H9 (cell line): ENCODE measurements at regions not wholly inside any gene's neighbourhood (a gene's known extent, or its start where the extent isn't known, plus 50 kb on each side); places are given as distances from the start of the nearest gene placed in this dataset.

Source experiments
- DNase-seq: peaks from one replicate; pipeline ENCODE4 v3.0.0-alpha.2; 2017
- H2AFZ ChIP-seq: one replicate; pipeline ENCODE4 v1.6.1; 2013; ENCODE audit warnings: mild to moderate bottlenecking, low read length, control low read depth, moderate library complexity
- H2AK5ac ChIP-seq: 2 replicates; pipeline ENCODE4 v1.6.1; 2013; ENCODE audit warnings: low read length, control low read depth, mixed read lengths; ENCODE audit not compliant: insufficient read length
- H2BK120ac ChIP-seq: one replicate; pipeline ENCODE4 v1.6.1; 2013; ENCODE audit warnings: low read depth, mild to moderate bottlenecking, low read length, control low read depth, inconsistent platforms; ENCODE audit not compliant: poor library complexity, severe bottlenecking
- H2BK12ac ChIP-seq: 2 replicates; pipeline ENCODE4 v1.6.1; 2013; ENCODE audit warnings: low read length, control low read depth, mixed read lengths, low read depth; ENCODE audit not compliant: insufficient read length
- H2BK15ac ChIP-seq: 2 replicates; pipeline ENCODE4 v1.6.1; 2013; ENCODE audit warnings: low read depth, low read length, control low read depth
- H2BK20ac ChIP-seq: one replicate; pipeline ENCODE4 v1.6.1; 2013; ENCODE audit warnings: low read depth, mild to moderate bottlenecking, low read length, control low read depth, inconsistent platforms; ENCODE audit not compliant: poor library complexity, severe bottlenecking
- H2BK5ac ChIP-seq: 2 replicates; pipeline ENCODE4 v1.6.1; 2013; ENCODE audit warnings: low read length, control low read depth, mixed read lengths; ENCODE audit not compliant: insufficient read length
- H3K14ac ChIP-seq: 2 replicates; pipeline ENCODE4 v1.6.1; 2013; ENCODE audit warnings: low read length, control low read depth; ENCODE audit not compliant: insufficient read depth
- H3K18ac ChIP-seq: 2 replicates; pipeline ENCODE4 v1.6.1; 2013; ENCODE audit warnings: low read depth, mild to moderate bottlenecking, mixed read lengths, low read length, control low read depth; ENCODE audit not compliant: insufficient read length
- H3K23ac ChIP-seq: 2 replicates; pipeline ENCODE4 v1.6.1; 2013; ENCODE audit warnings: low read length, control low read depth, mixed read lengths, low read depth; ENCODE audit not compliant: insufficient read length
- H3K23me2 ChIP-seq: 2 replicates; pipeline ENCODE4 v1.6.1; 2013; ENCODE audit warnings: low read depth, mild to moderate bottlenecking, mixed read lengths, low read length, control low read depth; ENCODE audit not compliant: insufficient read length, poor library complexity, severe bottlenecking
- H3K27ac ChIP-seq: 2 replicates; pipeline ENCODE4 v1.5.1; 2013; ENCODE audit warnings: low read length, control low read depth, mixed read lengths, low read depth; ENCODE audit not compliant: insufficient read length
- H3K27me3 ChIP-seq: 2 replicates; pipeline ENCODE4 v1.6.1; 2013; ENCODE audit warnings: low read length, control low read depth, inconsistent platforms; ENCODE audit not compliant: insufficient read depth
- H3K4ac ChIP-seq: 2 replicates; pipeline ENCODE4 v1.6.1; 2013; ENCODE audit warnings: low read depth, mild to moderate bottlenecking, control low read depth, inconsistent platforms, low read length, moderate library complexity
- H3K4me1 ChIP-seq: 2 replicates; pipeline ENCODE4 v1.6.1; 2013; ENCODE audit warnings: low read length, control low read depth, inconsistent platforms; ENCODE audit not compliant: insufficient read depth
- H3K4me2 ChIP-seq: 2 replicates; pipeline ENCODE4 v1.6.1; 2013; ENCODE audit warnings: low read length, control low read depth, mixed read lengths; ENCODE audit not compliant: insufficient read length, insufficient read depth
- H3K56ac ChIP-seq: 2 replicates; pipeline ENCODE4 v1.6.1; 2013; ENCODE audit warnings: low read depth, mild to moderate bottlenecking, mixed read lengths, low read length, control low read depth; ENCODE audit not compliant: insufficient read length
- H3K79me1 ChIP-seq: 2 replicates; pipeline ENCODE4 v1.6.1; 2013; ENCODE audit warnings: low read depth, mild to moderate bottlenecking, moderate library complexity, low read length, control low read depth, inconsistent platforms; ENCODE audit not compliant: insufficient read depth, poor library complexity, severe bottlenecking
- H3K79me2 ChIP-seq: 2 replicates; pipeline ENCODE4 v1.6.1; 2013; ENCODE audit warnings: low read length, control low read depth, inconsistent platforms; ENCODE audit not compliant: insufficient read depth
- H3K9ac ChIP-seq: 2 replicates; pipeline ENCODE4 v1.6.1; 2013; ENCODE audit warnings: low read length, control low read depth, mixed read lengths; ENCODE audit not compliant: insufficient read length; ENCODE audit errors: extremely low read depth
- H3K9me3 ChIP-seq: one replicate; pipeline ENCODE4 v1.6.1; 2013; ENCODE audit warnings: low read depth, low read length, inconsistent platforms; ENCODE audit not compliant: control insufficient read depth
- H3T11ph ChIP-seq: one replicate; pipeline ENCODE4 v1.6.1; 2013; ENCODE audit warnings: mild to moderate bottlenecking, low read length, control low read depth, inconsistent platforms
- H4K20me1 ChIP-seq: one replicate; pipeline ENCODE4 v1.6.1; 2013; ENCODE audit not compliant: control insufficient read depth, insufficient read length, insufficient read depth
- H4K5ac ChIP-seq: 2 replicates; pipeline ENCODE4 v1.6.1; 2013; ENCODE audit warnings: low read depth, mild to moderate bottlenecking, mixed read lengths, low read length, control low read depth; ENCODE audit not compliant: insufficient read length
- H4K8ac ChIP-seq: replicated peaks from 2 replicates; pipeline ENCODE4 v1.6.1; 2013; ENCODE audit warnings: low read length, control low read depth, mixed read lengths, low read depth; ENCODE audit not compliant: insufficient read length
- H4K91ac ChIP-seq: 2 replicates; pipeline ENCODE4 v1.6.1; 2013; ENCODE audit warnings: low read depth, mild to moderate bottlenecking, moderate library complexity, mixed read lengths, low read length, control low read depth; ENCODE audit not compliant: insufficient read length
- H3K27ac Mint-ChIP-seq, 3 experiments: 2 replicates in 2 of 3; 3 replicates in 1 of 3; pipeline ENCODE4 v1.8.0; 2020 to 2021; ENCODE audit warnings: mixed read lengths in 3 of 3, mild to moderate bottlenecking in 1 of 3, moderate library complexity in 1 of 3
- H3K27me3 Mint-ChIP-seq: 2 replicates; pipeline ENCODE4 v1.8.0; 2021; ENCODE audit warnings: low read depth, mild to moderate bottlenecking, moderate library complexity, mixed read lengths
- H3K36me3 Mint-ChIP-seq, 3 experiments: 2 replicates in 2 of 3; 3 replicates in 1 of 3; pipeline ENCODE4 v1.8.0; 2020 to 2021; ENCODE audit warnings: low read depth in 3 of 3, mixed read lengths in 3 of 3; ENCODE audit not compliant: insufficient read depth in 1 of 3
- H3K4me1 Mint-ChIP-seq, 2 experiments: 2 replicates each; pipeline ENCODE4 v1.8.0; 2020; ENCODE audit warnings: mixed read lengths in 2 of 2
- H3K4me3 Mint-ChIP-seq, 2 experiments: 2 replicates in 1 of 2; 3 replicates in 1 of 2; pipeline ENCODE4 v1.8.0; 2020 to 2021; ENCODE audit warnings: mild to moderate bottlenecking in 2 of 2, mixed read lengths in 2 of 2, moderate library complexity in 1 of 2
- H3K9me3 Mint-ChIP-seq, 2 experiments: 2 replicates in 1 of 2; 3 replicates in 1 of 2; pipeline ENCODE4 v1.8.0; 2020; ENCODE audit warnings: mild to moderate bottlenecking in 2 of 2, mixed read lengths in 2 of 2, moderate library complexity in 1 of 2
- CTCF ChIP-seq: fragments of 200-600 bp; sonication (generic); conservative IDR thresholded peaks from 3 replicates; pipeline ENCODE4 v1.8.0; 2021; ENCODE audit warnings: antibody characterized with exemption, mild to moderate bottlenecking
- WGBS: extraction: QIAGEN DNeasy Blood & Tissue Kit; methylation state at CpG from one replicate; pipeline ENCODE4 v1.1.7; 2013; ENCODE audit warnings: missing lambda C conversion rate, low lambda C conversion rate, mixed read lengths; ENCODE audit not compliant: insufficient read length; ENCODE audit errors: extremely low coverage; 5-methylcytosine and 5-hydroxymethylcytosine counted together

DNA sequence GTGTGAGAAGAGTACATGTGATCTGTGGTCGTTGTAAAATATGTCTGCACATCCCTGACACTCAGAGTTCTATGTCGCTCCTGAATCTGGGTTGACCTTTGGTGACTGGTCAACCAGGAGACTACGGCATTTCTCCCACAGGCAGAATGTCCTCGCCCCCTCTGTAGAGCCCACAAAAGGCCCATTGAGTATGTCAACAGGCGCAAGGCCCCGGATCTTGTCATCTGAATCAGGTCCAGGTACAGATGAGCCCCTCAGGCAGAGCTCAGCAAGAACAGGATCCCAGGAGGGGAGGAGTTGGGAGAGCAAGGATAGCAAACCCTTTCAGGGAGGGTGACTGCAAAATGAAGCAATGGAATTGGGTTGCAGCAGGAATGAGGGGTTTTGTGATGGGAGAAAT is 126.5 kb downstream of the MATN1 start:
- no peak overlapping the region for H2BK15ac ChIP-seq
- no CpG with 5 or more reads among the region's 6 CpGs for WGBS
- DNase-seq: no peak
- no peak overlapping the region for H2BK120ac ChIP-seq
- Mint-ChIP-seq H3K9me3 (peaks cover 10 to 15% of the 10 kb centered on the region in 2 experiments; a peak in 4 of 5 replicates), H3K4me3 (no peak overlapping the region), H3K4me1 (peaks cover 0 to 3% of the 10 kb centered on the region in 2 experiments; a peak in 1 of 4 replicates), H3K27ac (no peak overlapping the region), H3K36me3 (peaks cover 0 to 4% (median 0%) of the 10 kb centered on the region in 3 experiments; a peak in 3 of 7 replicates), H3K27me3 (peaks cover 18% of the 10 kb centered on the region)
- H3K14ac ChIP-seq: no peak overlapping the region
- H3K18ac ChIP-seq: no peak overlapping the region
- H3K23ac ChIP-seq: no peak overlapping the region
- H3K4ac ChIP-seq: no peak overlapping the region
- H4K5ac ChIP-seq: no peak overlapping the region
- no peak overlapping the region for H2BK12ac ChIP-seq
- no peaks in the 10 kb centered on the region for H3K79me2 ChIP-seq
- no peak overlapping the region for H3K4me2 ChIP-seq
- H3K23me2 ChIP-seq: peaks cover 3% of the 10 kb centered on the region
- no peaks in the 10 kb centered on the region for H4K20me1 ChIP-seq
- H3T11ph ChIP-seq: no peak overlapping the region
- H4K8ac ChIP-seq: no peak overlapping the region
- H3K56ac ChIP-seq: no peak overlapping the region
- no peak for TF ChIP-seq CTCF
- H3K27me3 ChIP-seq: no peaks in the 10 kb centered on the region
- H4K91ac ChIP-seq: no peak overlapping the region
- no peaks in the 10 kb centered on the region for H3K79me1 ChIP-seq
- H3K27ac ChIP-seq: no peak overlapping the region
- no peak overlapping the region for H2BK5ac ChIP-seq
- H2BK20ac ChIP-seq: no peak overlapping the region
- no peak overlapping the region for H3K9ac ChIP-seq
- H2AK5ac ChIP-seq: no peak overlapping the region
- H2AFZ ChIP-seq: no peak overlapping the region
- H3K4me1 ChIP-seq: no peaks in the 10 kb centered on the region
- no peaks in the 10 kb centered on the region for H3K9me3 ChIP-seq
